Lung (tissue), 11 donors: ENCODE measurements at regions not wholly inside any gene's neighbourhood (a gene's known extent, or its start where the extent isn't known, plus 50 kb on each side); places are given as distances from the start of the nearest gene placed in this dataset.

Experiments
- ATAC-seq: fragments of 200-7000 bp; cut with Tn5 transposase; one replicate; pipeline ENCODE4 v1.9.1; 2020; ENCODE audit warnings: moderate number of reproducible peaks; ENCODE audit not compliant: insufficient read depth, low FRiP score
- DNase-seq, 3 donors: peaks; one replicate each; pipeline ENCODE4 v3.0.0-alpha.2; 2013 to 2017
- H3K27ac ChIP-seq, 2 donors: one replicate each; pipeline ENCODE4 v1.5.1; 2013; ENCODE audit warnings: mild to moderate bottlenecking in 2 of 2, moderate library complexity in 2 of 2, control low read depth in 1 of 2, inconsistent platforms in 1 of 2, low read depth in 1 of 2, low read length in 1 of 2
- H3K27me3 ChIP-seq, 3 donors: one replicate each; pipeline ENCODE4 v1.5.1; 2013; ENCODE audit warnings: low read length in 2 of 3; ENCODE audit not compliant: control insufficient read depth in 3 of 3, insufficient read depth in 3 of 3
- H3K36me3 ChIP-seq, 4 donors: one replicate each; pipeline ENCODE4 v1.5.1; 2013; ENCODE audit warnings: low read length in 4 of 4, mild to moderate bottlenecking in 1 of 4, moderate library complexity in 1 of 4; ENCODE audit not compliant: control insufficient read depth in 4 of 4, insufficient read depth in 4 of 4
- H3K4me1 ChIP-seq, 5 donors: one replicate each; pipeline ENCODE4 v1.5.1; 2013; ENCODE audit warnings: low read length in 5 of 5, mild to moderate bottlenecking in 2 of 5, moderate library complexity in 1 of 5; ENCODE audit not compliant: control insufficient read depth in 5 of 5, insufficient read depth in 5 of 5
- H3K4me3 ChIP-seq: one replicate; pipeline ENCODE4 v1.5.1; 2013; ENCODE audit warnings: mild to moderate bottlenecking, control low read depth, moderate library complexity
- H3K9ac ChIP-seq, 2 donors: one replicate each; pipeline ENCODE4 v1.5.1; 2013; ENCODE audit warnings: low read length in 2 of 2, control low read depth in 1 of 2; ENCODE audit not compliant: insufficient read depth in 1 of 2
- H3K9me3 ChIP-seq, 4 donors: one replicate each; pipeline ENCODE4 v1.5.1; 2013; ENCODE audit warnings: low read length in 3 of 4, mild to moderate bottlenecking in 1 of 4, moderate library complexity in 1 of 4; ENCODE audit not compliant: control insufficient read depth in 4 of 4, insufficient read depth in 3 of 4
- WGBS, 2 donors: extraction: QIAGEN DNeasy Blood & Tissue Kit; methylation state at CpG; one replicate each; pipeline ENCODE4 v1.1.7; 2013; 5-methylcytosine and 5-hydroxymethylcytosine counted together
- TF ChIP-seq, protein P1 (sequence below): IDR thresholded peaks from 2 replicates; pipeline ENCODE4 v1.5.1; 2012; ENCODE audit warnings: mild to moderate bottlenecking; ENCODE audit errors: control extremely low read depth, extremely low read depth
- donor health status: control.
- donor health status: control.
- donor health status: Bipolar disorder and iron deficiency.
- donor health status: healthy.
- donor health status: DM: yes; HTN: yes; CAD: no.

DNA sequence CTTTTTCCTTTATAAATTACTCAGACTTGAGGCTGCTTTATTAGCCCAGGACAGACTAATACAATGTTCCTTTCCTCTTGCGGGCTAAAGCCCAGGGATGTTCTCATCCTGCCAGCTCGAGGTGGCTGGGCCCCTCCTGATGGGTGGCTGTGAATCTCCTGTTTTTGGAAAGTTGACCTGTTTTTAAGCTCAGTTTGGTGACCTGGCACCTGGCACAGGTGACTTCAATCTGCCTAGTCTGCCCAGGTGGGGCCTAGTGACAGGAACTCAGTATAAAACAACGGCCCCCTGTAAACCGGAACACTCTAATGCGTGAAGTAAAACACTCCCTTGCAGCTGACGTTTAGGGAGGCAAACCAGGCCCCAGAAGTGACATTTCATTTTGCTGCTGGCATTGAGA lies 92.7 kb upstream of the SNTG2 start:
- TF ChIP-seq, protein P1, sequence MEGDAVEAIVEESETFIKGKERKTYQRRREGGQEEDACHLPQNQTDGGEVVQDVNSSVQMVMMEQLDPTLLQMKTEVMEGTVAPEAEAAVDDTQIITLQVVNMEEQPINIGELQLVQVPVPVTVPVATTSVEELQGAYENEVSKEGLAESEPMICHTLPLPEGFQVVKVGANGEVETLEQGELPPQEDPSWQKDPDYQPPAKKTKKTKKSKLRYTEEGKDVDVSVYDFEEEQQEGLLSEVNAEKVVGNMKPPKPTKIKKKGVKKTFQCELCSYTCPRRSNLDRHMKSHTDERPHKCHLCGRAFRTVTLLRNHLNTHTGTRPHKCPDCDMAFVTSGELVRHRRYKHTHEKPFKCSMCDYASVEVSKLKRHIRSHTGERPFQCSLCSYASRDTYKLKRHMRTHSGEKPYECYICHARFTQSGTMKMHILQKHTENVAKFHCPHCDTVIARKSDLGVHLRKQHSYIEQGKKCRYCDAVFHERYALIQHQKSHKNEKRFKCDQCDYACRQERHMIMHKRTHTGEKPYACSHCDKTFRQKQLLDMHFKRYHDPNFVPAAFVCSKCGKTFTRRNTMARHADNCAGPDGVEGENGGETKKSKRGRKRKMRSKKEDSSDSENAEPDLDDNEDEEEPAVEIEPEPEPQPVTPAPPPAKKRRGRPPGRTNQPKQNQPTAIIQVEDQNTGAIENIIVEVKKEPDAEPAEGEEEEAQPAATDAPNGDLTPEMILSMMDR = no peak
- DNase-seq = no peak
- no peaks in the 10 kb centered on the region for H3K9me3 ChIP-seq
- H3K27ac ChIP-seq = no peak overlapping the region
- H3K36me3 ChIP-seq = no peaks in the 10 kb centered on the region
- H3K4me1 ChIP-seq = peaks cover 0 to 3% (median 0%) of the 10 kb centered on the region in 5 donors
- 55 to 68% methylated on average over 6 of the region's 6 CpGs for WGBS, 2 donors
- H3K27me3 ChIP-seq = peaks cover 0 to 3% (median 0%) of the 10 kb centered on the region in 3 donors
- no peak overlapping the region for H3K4me3 ChIP-seq
- no peak for ATAC-seq
- no peak overlapping the region for H3K9ac ChIP-seq

DNA sequence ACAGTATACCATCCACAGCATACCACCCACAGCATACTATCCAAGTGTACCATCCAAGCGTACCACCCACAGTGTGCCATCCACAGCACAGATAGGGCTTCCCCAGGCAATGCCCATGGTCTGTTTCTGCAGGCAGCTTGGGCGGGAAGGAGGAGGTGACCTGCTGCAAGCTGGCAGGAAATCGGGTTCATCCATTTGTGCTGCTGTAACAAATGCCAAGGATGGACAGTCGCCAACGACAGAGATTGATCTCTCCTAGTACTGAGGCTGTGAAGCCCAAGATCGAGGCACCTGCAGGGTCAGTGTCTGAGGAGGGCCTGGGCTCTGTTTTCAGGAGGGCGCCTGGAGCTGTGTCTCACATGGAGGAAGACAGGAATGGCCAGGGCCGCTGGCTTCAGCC lies 93.6 kb upstream of the SNTG2 start:
- H3K9me3 ChIP-seq = no peaks in the 10 kb centered on the region
- no peak overlapping the region for H3K27ac ChIP-seq
- H3K4me1 ChIP-seq = peaks cover 0 to 3% (median 0%) of the 10 kb centered on the region in 5 donors
- no peak overlapping the region for H3K4me3 ChIP-seq
- no peak for ATAC-seq
- no peak overlapping the region for H3K9ac ChIP-seq
- no peaks in the 10 kb centered on the region for H3K27me3 ChIP-seq
- 82 to 83% methylated on average over 8 of the region's 8 CpGs for WGBS, 2 donors
- H3K36me3 ChIP-seq = no peaks in the 10 kb centered on the region
- TF ChIP-seq, protein P1 = no peak
- DNase-seq = no peak

DNA sequence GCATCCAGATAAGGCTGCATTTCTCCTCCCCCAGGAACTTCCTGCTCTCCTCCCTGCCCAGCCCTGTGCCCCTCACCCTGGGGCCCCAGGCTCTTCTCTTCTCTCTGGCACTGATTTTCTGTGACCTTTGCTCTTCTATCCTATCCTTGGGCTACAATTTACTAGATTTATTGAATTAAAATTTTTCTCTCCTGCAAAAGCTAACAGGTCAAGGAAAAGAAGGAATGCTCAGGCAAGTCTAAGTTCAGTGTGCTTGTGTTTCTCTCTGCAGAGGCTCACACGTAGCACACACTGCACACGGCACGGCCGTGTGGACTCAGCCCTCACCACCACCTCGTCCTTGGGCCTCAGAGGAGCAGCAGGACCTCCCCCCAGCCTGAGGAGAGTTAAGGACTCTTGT lies 94.2 kb upstream of the SNTG2 start:
- peaks cover 0 to 3% (median 0%) of the 10 kb centered on the region in 5 donors for H3K4me1 ChIP-seq
- H3K4me3 ChIP-seq = no peak overlapping the region

DNA sequence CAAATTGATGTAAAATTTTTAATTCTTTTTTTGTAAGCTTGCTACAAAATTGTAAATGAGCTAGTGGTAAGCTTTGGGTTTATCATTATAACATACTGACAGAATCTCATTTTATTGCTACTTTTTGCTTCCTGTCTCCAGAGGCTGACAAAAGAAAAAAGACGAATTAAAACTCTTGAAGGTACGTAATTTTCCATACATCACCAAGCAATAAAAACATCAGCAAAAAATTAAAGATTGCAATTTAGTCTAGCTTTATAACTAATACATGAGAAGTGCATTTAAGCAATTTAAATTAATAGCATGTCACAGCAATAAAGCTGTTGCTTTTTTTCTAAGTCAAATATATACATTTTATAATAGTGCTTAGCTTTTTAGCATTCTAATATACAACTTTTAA lies 94.6 kb upstream of the SNTG2 start:
- Histone ChIP-seq H3K9me3 (no peaks in the 10 kb centered on the region), H3K9ac (no peak overlapping the region), H3K27me3 (no peaks in the 10 kb centered on the region), H3K4me1 (peaks cover 0 to 3% (median 0%) of the 10 kb centered on the region in 5 donors), H3K27ac (no peak overlapping the region), H3K36me3 (no peaks in the 10 kb centered on the region), H3K4me3 (no peak overlapping the region)
- DNase-seq (no peak), ATAC-seq (no peak)
- WGBS, 2 donors = 62 to 64% methylated on average over 2 of the region's 2 CpGs
- TF ChIP-seq, protein P1 = no peak

More for the DNA sequence above, 94.2 kb upstream of the SNTG2 start:
- 66 to 70% methylated on average over 5 of the region's 5 CpGs for WGBS, 2 donors
- H3K27ac ChIP-seq = no peak overlapping the region
- ATAC-seq (no peak), DNase-seq (no peak)
- no peak overlapping the region for H3K9ac ChIP-seq
- H3K9me3 ChIP-seq = no peaks in the 10 kb centered on the region
- TF ChIP-seq, protein P1 = no peak
- no peaks in the 10 kb centered on the region for H3K36me3 ChIP-seq
- no peaks in the 10 kb centered on the region for H3K27me3 ChIP-seq
